Cardiac muscle cell (in vitro differentiated cells and primary cell): ENCODE measurements at regions not wholly inside any gene's neighbourhood (a gene's known extent, or its start where the extent isn't known, plus 50 kb on each side); places are given as distances from the start of the nearest gene placed in this dataset.

Experiments used
- DNase-seq, 2 donors: peaks; one replicate each; pipeline versions ENCODE4 v3.0.0 to v3.0.0-alpha.2; 2010 to 2017; ENCODE audit warnings: low read depth in 1 of 2, low spot score in 1 of 2
- H3K27ac ChIP-seq: fragments of 200-600 bp; sonication (generic); 2 replicates; pipeline ENCODE4 v1.5.1; 2016
- H3K27me3 ChIP-seq: fragments of 200-600 bp; sonication (generic); 2 replicates; pipeline ENCODE4 v1.6.0; 2016; ENCODE audit warnings: control low read depth
- H3K36me3 ChIP-seq: fragments of 200-600 bp; sonication (generic); 2 replicates; pipeline ENCODE4 v1.5.1; 2016; ENCODE audit warnings: control low read depth
- H3K4me1 ChIP-seq: fragments of 200-600 bp; sonication (generic); 2 replicates; pipeline ENCODE4 v1.8.1; 2017; ENCODE audit warnings: low read depth, mild to moderate bottlenecking, mixed run types
- H3K4me3 ChIP-seq: fragments of 200-600 bp; sonication (generic); 2 replicates; pipeline ENCODE4 v1.5.1; 2016; ENCODE audit warnings: mild to moderate bottlenecking
- H3K9me3 ChIP-seq: fragments of 200-600 bp; sonication (generic); 2 replicates; pipeline ENCODE4 v1.5.1; 2017; ENCODE audit warnings: low read depth, mild to moderate bottlenecking, control low read depth
- TF ChIP-seq, protein P1 (sequence below): IDR thresholded peaks from 2 replicates; pipeline ENCODE4 v1.5.1; 2012; ENCODE audit warnings: low read depth, mild to moderate bottlenecking, low read length

DNA sequence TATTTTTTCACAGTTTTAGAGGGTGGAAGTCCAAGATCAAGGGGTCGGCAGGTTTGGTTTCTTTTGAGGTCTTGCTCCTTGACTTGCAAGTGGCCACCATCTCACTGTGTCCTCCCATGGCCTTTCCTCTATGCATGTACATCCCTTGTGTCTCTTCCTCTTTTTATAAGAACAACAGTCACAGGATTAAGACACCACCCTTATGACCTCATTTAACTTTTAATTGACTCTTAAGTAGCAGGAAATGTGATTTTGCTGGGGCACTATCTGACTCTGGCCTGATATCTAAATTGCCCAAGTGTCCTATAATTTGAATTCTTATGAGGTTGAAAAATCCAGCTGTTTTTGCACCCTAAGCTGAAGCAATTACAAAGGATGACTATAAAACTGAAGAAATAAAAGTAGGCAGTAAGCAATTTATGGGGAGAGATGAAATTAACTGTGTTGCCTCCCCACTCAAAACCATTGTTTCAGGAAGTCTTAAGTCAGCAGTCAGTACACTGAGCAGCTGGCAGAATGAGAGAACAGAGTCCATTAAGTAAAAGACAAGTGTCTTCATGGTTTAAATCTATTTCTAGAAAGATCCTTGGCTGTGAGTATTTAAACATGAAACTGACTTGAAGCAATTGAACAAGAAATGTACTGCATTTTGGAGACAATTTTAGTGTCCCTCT is 601.3 kb downstream of the SPRY1 start:
- no peaks in the 10 kb centered on the region for H3K4me1 ChIP-seq
- no peak overlapping the region for H3K27ac ChIP-seq
- DNase-seq: no peak

DNA sequence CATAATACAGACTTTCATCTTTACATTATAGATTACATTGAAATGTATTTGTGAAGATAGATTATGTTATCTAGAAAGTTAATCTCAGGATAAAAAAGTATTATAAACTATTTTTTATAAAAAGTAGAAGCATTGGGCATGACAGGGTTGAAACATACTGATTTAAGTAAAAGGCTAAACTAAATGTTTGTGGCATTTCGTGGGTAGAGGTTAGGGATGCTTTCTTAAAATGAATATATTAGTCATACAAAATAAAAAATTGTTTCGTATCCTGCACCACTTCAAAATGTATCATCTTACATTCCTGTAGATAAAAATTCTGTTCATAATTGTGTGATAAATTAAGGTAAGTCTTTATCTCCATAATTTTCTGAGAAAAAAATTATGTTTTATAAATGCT is 603.6 kb downstream of the SPRY1 start:
- H3K9me3 ChIP-seq: no peaks in the 10 kb centered on the region
- no peak overlapping the region for H3K27ac ChIP-seq
- no peak for DNase-seq
- H3K27me3 ChIP-seq: no peaks in the 10 kb centered on the region
- no peaks in the 10 kb centered on the region for H3K4me1 ChIP-seq
- no peaks in the 10 kb centered on the region for H3K36me3 ChIP-seq
- TF ChIP-seq, protein P1, sequence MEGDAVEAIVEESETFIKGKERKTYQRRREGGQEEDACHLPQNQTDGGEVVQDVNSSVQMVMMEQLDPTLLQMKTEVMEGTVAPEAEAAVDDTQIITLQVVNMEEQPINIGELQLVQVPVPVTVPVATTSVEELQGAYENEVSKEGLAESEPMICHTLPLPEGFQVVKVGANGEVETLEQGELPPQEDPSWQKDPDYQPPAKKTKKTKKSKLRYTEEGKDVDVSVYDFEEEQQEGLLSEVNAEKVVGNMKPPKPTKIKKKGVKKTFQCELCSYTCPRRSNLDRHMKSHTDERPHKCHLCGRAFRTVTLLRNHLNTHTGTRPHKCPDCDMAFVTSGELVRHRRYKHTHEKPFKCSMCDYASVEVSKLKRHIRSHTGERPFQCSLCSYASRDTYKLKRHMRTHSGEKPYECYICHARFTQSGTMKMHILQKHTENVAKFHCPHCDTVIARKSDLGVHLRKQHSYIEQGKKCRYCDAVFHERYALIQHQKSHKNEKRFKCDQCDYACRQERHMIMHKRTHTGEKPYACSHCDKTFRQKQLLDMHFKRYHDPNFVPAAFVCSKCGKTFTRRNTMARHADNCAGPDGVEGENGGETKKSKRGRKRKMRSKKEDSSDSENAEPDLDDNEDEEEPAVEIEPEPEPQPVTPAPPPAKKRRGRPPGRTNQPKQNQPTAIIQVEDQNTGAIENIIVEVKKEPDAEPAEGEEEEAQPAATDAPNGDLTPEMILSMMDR: no peak
- no peak overlapping the region for H3K4me3 ChIP-seq

More for the DNA sequence above, 601.3 kb downstream of the SPRY1 start:
- Histone ChIP-seq H3K9me3 (no peaks in the 10 kb centered on the region), H3K27me3 (no peaks in the 10 kb centered on the region), H3K36me3 (no peaks in the 10 kb centered on the region), H3K4me3 (no peak overlapping the region)
- TF ChIP-seq, protein P1: no peak

DNA sequence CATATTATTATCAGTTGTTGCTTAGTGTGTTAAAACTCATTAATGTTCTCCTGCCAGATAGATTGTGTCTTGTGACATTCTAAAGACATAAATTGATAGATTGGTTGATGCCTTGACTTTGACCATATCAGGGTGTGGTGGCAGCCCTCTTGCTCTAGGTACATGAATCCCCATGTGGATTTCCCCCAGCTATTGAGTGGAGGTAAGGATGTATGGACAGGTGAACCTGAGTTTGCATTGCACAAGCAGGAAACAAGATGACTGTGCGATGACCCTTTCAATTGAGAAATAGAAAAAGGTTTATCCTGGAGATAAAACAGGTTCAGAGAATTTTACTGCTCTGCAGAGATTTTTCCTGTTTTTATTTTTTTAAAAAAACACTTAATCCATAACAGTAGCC is 619.2 kb downstream of the SPRY1 start:
- H3K27me3 ChIP-seq: no peaks in the 10 kb centered on the region
- no peak overlapping the region for H3K4me3 ChIP-seq
- H3K4me1 ChIP-seq: peaks cover 16% of the 10 kb centered on the region
- no peak for DNase-seq
- H3K27ac ChIP-seq: no peak overlapping the region
- H3K9me3 ChIP-seq: no peaks in the 10 kb centered on the region
- no peaks in the 10 kb centered on the region for H3K36me3 ChIP-seq
- TF ChIP-seq, protein P1: no peak

DNA sequence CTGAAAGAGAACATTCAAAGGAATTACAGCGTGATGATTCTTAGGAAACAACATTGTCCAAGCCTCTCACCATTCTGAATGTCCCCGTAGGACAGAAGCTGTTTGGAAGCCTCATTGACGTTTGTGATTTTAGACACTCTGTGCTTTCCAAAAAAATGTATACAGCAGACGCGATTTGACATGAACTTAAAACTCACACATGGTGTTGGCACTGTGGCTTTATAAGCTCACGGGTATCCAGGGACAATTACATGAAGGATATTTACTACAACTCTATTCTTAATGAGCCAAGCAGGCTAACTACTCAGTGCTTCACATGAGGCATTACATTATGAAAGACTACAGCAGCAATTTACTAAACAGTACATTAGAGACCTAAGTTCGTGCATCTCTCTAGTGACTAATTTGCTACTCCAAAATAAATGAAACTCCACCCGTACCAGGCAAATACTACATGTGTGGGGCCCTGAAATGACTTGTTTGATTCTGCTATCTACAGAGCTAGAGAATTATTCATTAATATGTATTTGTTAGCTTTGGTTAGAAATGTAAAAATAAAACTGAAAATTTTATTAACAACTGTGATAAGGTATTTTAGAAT is 620.7 kb downstream of the SPRY1 start:
- H3K4me3 ChIP-seq: no peak overlapping the region
- no peak for DNase-seq
- no peaks in the 10 kb centered on the region for H3K36me3 ChIP-seq
- peaks cover 16% of the 10 kb centered on the region for H3K4me1 ChIP-seq
- peak overlapping the region; percentile 29 for H3K27ac ChIP-seq
- no peaks in the 10 kb centered on the region for H3K9me3 ChIP-seq
- no peaks in the 10 kb centered on the region for H3K27me3 ChIP-seq
- TF ChIP-seq, protein P1: no peak

DNA sequence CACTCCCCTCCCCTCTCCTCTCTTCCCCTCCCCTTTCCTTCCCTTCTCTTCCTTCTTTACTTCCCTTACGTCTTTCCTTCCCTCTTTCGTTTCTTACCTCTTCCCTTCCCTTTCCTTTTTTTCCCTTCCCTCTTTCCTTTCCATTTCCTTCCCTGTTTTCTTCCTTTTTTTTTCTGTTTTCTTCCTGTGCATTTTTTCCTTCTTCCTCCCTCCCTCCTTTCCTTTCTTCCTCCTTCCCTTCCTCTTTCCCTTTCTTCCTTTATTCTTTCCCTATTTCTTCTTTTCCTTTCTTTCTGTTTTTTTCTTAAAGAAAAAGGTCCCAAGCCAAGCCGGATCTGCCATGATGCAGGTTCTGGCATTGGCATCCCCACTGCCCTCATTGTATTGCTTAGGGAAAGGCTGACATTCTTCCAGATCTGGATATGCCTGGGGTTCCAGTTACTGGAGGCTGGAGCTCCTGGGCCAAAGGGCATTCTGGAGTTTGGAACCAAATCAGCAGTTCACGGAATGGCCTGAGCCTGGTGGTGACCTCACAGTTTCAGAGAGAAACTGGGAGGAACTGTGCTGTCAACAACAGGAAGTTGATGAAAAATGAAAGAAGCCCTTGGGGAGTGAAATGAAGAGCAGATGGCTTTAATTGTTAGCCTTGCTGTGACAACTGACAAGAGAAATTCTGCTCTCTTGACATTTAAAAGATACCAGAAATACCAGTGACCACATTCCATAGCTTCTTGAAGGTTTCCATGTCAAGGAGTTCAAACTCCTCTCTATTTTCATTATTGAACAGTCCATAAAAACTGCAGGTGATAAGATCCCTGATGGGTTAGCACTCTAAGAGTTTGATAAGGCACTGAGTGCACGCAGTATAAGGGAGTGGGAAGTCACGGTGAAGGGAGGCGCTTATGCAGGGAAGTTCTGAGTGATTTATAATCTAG is 622.1 kb downstream of the SPRY1 start:
- Histone ChIP-seq H3K9me3 (no peaks in the 10 kb centered on the region), H3K4me3 (no peak overlapping the region), H3K27me3 (no peaks in the 10 kb centered on the region), H3K4me1 (peaks cover 16% of the 10 kb centered on the region), H3K36me3 (no peaks in the 10 kb centered on the region), H3K27ac (peak overlapping the region; percentile 86)
- DNase-seq: peak; percentile 82 to 94
- TF ChIP-seq, protein P1: no peak
